Glutamatergic neuron (in vitro differentiated cells): ENCODE measurements at regions not wholly inside any gene's neighbourhood (a gene's known extent, or its start where the extent isn't known, plus 50 kb on each side); places are given as distances from the start of the nearest gene placed in this dataset.

Experiments used
- DNase-seq: peaks from one replicate; pipeline ENCODE4 v3.0.0; 2022
- H3K27ac Mint-ChIP-seq: one replicate; pipeline ENCODE4 v1.8.0; 2020; ENCODE audit warnings: mild to moderate bottlenecking, mixed read lengths, inconsistent platforms; ENCODE audit not compliant: unreplicated experiment
- H3K27me3 Mint-ChIP-seq: one replicate; pipeline ENCODE4 v1.8.0; 2020; ENCODE audit warnings: mild to moderate bottlenecking, moderate library complexity, mixed read lengths, inconsistent platforms; ENCODE audit not compliant: unreplicated experiment
- H3K36me3 Mint-ChIP-seq: one replicate; pipeline ENCODE4 v1.8.0; 2020; ENCODE audit warnings: mild to moderate bottlenecking, mixed read lengths, inconsistent platforms; ENCODE audit not compliant: unreplicated experiment
- H3K4me1 Mint-ChIP-seq: one replicate; pipeline ENCODE4 v1.8.0; 2020; ENCODE audit warnings: mild to moderate bottlenecking, low read depth, mixed read lengths, inconsistent platforms; ENCODE audit not compliant: unreplicated experiment
- H3K4me3 Mint-ChIP-seq: one replicate; pipeline ENCODE4 v1.8.0; 2020; ENCODE audit warnings: mild to moderate bottlenecking, mixed read lengths, inconsistent platforms; ENCODE audit not compliant: unreplicated experiment
- H3K9me3 Mint-ChIP-seq: one replicate; pipeline ENCODE4 v1.8.0; 2020; ENCODE audit warnings: mild to moderate bottlenecking, moderate library complexity, mixed read lengths, inconsistent platforms; ENCODE audit not compliant: unreplicated experiment
- TF ChIP-seq, protein P1 (sequence below): fragments of 200-600 bp; sonication (generic); IDR thresholded peaks from one replicate; pipeline ENCODE4 v1.5.0; 2021; ENCODE audit not compliant: partially characterized antibody, unreplicated experiment

GRCh38 chr6:112804638-112805330 is 457.7 kb downstream of the RFPL4B start:
- TF ChIP-seq, protein P1, sequence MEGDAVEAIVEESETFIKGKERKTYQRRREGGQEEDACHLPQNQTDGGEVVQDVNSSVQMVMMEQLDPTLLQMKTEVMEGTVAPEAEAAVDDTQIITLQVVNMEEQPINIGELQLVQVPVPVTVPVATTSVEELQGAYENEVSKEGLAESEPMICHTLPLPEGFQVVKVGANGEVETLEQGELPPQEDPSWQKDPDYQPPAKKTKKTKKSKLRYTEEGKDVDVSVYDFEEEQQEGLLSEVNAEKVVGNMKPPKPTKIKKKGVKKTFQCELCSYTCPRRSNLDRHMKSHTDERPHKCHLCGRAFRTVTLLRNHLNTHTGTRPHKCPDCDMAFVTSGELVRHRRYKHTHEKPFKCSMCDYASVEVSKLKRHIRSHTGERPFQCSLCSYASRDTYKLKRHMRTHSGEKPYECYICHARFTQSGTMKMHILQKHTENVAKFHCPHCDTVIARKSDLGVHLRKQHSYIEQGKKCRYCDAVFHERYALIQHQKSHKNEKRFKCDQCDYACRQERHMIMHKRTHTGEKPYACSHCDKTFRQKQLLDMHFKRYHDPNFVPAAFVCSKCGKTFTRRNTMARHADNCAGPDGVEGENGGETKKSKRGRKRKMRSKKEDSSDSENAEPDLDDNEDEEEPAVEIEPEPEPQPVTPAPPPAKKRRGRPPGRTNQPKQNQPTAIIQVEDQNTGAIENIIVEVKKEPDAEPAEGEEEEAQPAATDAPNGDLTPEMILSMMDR = no peak
- no peaks in the 10 kb centered on the region for H3K27me3 Mint-ChIP-seq
- H3K36me3 Mint-ChIP-seq = no peaks in the 10 kb centered on the region
- no peak for DNase-seq
- H3K27ac Mint-ChIP-seq = no peak overlapping the region
- no peak overlapping the region for H3K4me3 Mint-ChIP-seq
- no peaks in the 10 kb centered on the region for H3K9me3 Mint-ChIP-seq
- H3K4me1 Mint-ChIP-seq = peaks cover 3% of the 10 kb centered on the region

DNA sequence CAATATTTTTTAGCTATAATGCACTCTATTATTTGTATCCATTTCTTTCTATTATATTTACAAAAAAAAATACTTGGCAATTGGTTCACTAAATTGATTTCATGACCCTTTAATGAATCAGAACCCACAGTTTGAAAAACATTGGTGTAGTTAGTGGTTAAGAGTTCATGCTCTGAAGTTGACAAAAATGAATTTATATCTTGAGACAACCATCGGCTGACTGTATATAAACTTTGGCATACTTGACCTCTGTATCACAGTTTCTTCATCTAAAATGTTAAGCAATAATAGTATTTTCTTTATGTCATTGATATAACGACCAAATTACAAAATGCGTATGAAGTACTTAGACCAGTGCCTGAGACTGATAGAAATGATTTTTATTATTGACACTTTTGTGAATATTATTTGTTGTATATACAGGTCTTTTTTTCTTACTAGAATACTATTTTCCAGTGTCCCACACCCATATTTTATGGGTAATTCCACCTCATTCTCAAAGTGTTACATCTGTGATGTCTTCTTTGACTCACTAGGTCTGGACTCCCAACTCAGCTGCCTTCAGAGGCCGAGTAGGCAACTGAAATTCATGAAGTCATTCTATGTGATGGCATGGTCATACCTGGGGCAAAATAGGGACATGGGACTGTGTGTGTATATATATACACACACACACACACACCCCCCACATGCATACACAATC is 459.2 kb downstream of the RFPL4B start:
- H3K9me3 Mint-ChIP-seq = no peaks in the 10 kb centered on the region
- no peaks in the 10 kb centered on the region for H3K4me1 Mint-ChIP-seq
- DNase-seq = no peak
- no peak overlapping the region for H3K27ac Mint-ChIP-seq
- TF ChIP-seq, protein P1 = no peak
- H3K4me3 Mint-ChIP-seq = no peak overlapping the region
- no peaks in the 10 kb centered on the region for H3K36me3 Mint-ChIP-seq
- no peaks in the 10 kb centered on the region for H3K27me3 Mint-ChIP-seq

DNA sequence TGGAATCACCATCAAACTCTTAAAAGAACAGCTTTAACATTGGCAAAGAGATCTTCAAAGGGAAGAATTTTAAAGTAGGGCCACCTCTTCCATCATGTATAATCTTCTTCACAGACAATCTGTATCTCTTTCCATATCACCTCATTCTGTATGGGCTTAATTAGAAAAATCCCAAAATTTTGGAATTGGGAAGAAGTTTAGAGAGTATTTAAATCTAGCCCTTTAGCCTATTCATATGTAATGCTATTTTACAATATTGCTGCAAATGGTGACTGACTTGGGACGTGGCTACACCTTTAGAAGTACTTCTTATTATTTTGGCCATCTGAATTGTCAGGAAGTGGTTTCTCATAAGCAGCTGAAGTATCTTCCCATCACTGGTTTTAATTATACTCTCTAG is 474.3 kb downstream of the RFPL4B start:
- DNase-seq = no peak
- Mint-ChIP-seq H3K4me3 (no peak overlapping the region), H3K4me1 (no peaks in the 10 kb centered on the region), H3K36me3 (no peaks in the 10 kb centered on the region), H3K27ac (no peak overlapping the region), H3K27me3 (no peaks in the 10 kb centered on the region), H3K9me3 (no peaks in the 10 kb centered on the region)
- TF ChIP-seq, protein P1 = no peak

- H3K36me3 Mint-ChIP-seq = no peaks in the 10 kb centered on the region
- H3K27me3 Mint-ChIP-seq = no peaks in the 10 kb centered on the region
- H3K4me1 Mint-ChIP-seq = no peaks in the 10 kb centered on the region
- TF ChIP-seq, protein P1 = no peak
- no peak overlapping the region for H3K27ac Mint-ChIP-seq
- no peaks in the 10 kb centered on the region for H3K9me3 Mint-ChIP-seq
- no peak for DNase-seq
- no peak overlapping the region for H3K4me3 Mint-ChIP-seq
Observed at GRCh38 chr6:112822769-112823168, 475.6 kb downstream of the RFPL4B start.

DNA sequence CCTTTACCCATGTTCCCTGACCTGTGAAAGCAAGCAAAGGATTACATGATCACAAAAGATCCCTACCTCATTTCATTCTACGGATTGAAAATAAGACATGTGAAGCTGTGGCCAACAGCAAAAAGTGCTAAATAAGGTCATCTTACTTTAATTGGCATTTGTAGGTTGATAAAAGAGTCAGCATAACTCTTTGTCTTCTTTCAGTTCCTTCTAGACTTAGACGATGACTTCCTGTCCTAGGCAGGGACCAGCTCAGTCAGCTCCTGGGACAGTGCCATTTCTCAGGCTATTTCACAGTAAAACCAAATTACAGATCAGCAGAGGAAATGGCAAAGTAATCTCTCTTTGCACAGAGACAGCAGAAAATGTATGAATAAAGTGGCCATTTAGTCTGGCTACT is 480.7 kb downstream of the RFPL4B start:
- H3K27me3 Mint-ChIP-seq = no peaks in the 10 kb centered on the region
- no peak overlapping the region for H3K4me3 Mint-ChIP-seq
- no peak for DNase-seq
- H3K27ac Mint-ChIP-seq = no peak overlapping the region
- H3K36me3 Mint-ChIP-seq = no peaks in the 10 kb centered on the region
- H3K9me3 Mint-ChIP-seq = no peaks in the 10 kb centered on the region
- H3K4me1 Mint-ChIP-seq = no peaks in the 10 kb centered on the region
- TF ChIP-seq, protein P1 = no peak
